ENCODE measurements at regions not wholly inside any gene's neighbourhood (a gene's known extent, or its start where the extent isn't known, plus 50 kb on each side); places are given as distances from the start of the nearest gene placed in this dataset.

- no peak overlapping the region for H2AFZ ChIP-seq (ENCODE audit: low read depth, low read length)
- no peaks in the 10 kb centered on the region for H3K79me2 ChIP-seq (ENCODE audit: control insufficient read depth, insufficient read depth, low read length)
- ChIA-PET POLR2A (no interaction called here), CTCF (ENCODE audit: low intra/inter-chr PET ratio) (no interaction called here)
- peaks cover 12 to 51% of the 10 kb centered on the region in 2 experiments; a peak in 4 of 5 replicates for H3K27me3 ChIP-seq (ENCODE audit: control insufficient read depth in 2 of 2, insufficient read depth in 2 of 2, low read length in 2 of 2)
- H4K20me1 ChIP-seq (replicated peaks; ENCODE audit: control insufficient read depth, insufficient read depth, low read length), result no peaks in the 10 kb centered on the region
- no peak for ATAC-seq
- no peak for DNase-seq (ENCODE audit: extremely low read depth in 1 of 4, low spot score in 3 of 4)
- no peaks in the 10 kb centered on the region for H3K36me3 ChIP-seq (ENCODE audit: control insufficient read depth, insufficient read depth, low read length)
- intact Hi-C loops (cut with micrococcal nuclease), result no loop called here
- no peak overlapping the region for H3K4me3 ChIP-seq
- 0% methylated on average over 13 of the region's 17 CpGs for WGBS (ENCODE audit: insufficient coverage, low coverage, missing lambda C conversion rate)
- no peaks in the 10 kb centered on the region for H3K9me1 ChIP-seq (ENCODE audit: control insufficient read depth, insufficient read depth, low read length)
- no TSS peak for BruUV-seq (replicated peaks)
- no peaks in the 10 kb centered on the region for H3K4me1 ChIP-seq (replicated peaks in 1 of 2; ENCODE audit: control insufficient read depth in 2 of 2, insufficient read depth in 2 of 2, low read length in 2 of 2)
- H3K27ac ChIP-seq (ENCODE audit: extremely low read depth, low read depth, low read length), result no peak overlapping the region
- H3K4me2 ChIP-seq (ENCODE audit: insufficient read depth, low read length), result no peak overlapping the region
- no peak for FAIRE-seq
- in situ Hi-C loops (cut with MboI), result no loop called here
- no peak overlapping the region for H3K9ac ChIP-seq (ENCODE audit: insufficient read depth in 1 of 2, low read depth in 2 of 2, low read length in 2 of 2)
- H3K9me3 ChIP-seq (replicated peaks; ENCODE audit: control insufficient read depth, insufficient read depth, low read depth, low read length), result no peaks in the 10 kb centered on the region
- no peak for TF ChIP-seq IRF2 (CRISPR knock-in tag; IDR thresholded peaks at IDR 0.05)
- TF ChIP-seq PHB (CRISPR knock-in tag; IDR thresholded peaks at IDR 0.05), result no peak
- TF ChIP-seq, protein P1, sequence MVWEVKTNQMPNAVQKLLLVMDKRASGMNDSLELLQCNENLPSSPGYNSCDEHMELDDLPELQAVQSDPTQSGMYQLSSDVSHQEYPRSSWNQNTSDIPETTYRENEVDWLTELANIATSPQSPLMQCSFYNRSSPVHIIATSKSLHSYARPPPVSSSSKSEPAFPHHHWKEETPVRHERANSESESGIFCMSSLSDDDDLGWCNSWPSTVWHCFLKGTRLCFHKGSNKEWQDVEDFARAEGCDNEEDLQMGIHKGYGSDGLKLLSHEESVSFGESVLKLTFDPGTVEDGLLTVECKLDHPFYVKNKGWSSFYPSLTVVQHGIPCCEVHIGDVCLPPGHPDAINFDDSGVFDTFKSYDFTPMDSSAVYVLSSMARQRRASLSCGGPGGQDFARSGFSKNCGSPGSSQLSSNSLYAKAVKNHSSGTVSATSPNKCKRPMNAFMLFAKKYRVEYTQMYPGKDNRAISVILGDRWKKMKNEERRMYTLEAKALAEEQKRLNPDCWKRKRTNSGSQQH (CRISPR knock-in tag; IDR thresholded peaks at IDR 0.05), result no peak
- TF ChIP-seq CHCHD3 (CRISPR knock-in tag; IDR thresholded peaks at IDR 0.05), result no peak
- no peak for TF ChIP-seq SAFB (IDR thresholded peaks at IDR 0.05; ENCODE audit: borderline replicate concordance, low read depth, low read length)
- no peak for TF ChIP-seq ZBTB49 (CRISPR knock-in tag; IDR thresholded peaks at IDR 0.05; ENCODE audit: borderline replicate concordance)
- TF ChIP-seq ZNF77 (CRISPR knock-in tag; IDR thresholded peaks at IDR 0.05), result no peak
- TF ChIP-seq HNRNPLL (IDR thresholded peaks at IDR 0.05; ENCODE audit: low read depth, low read length, poor library complexity, severe bottlenecking), result no peak
- TF ChIP-seq KAT8 (IDR thresholded peaks at IDR 0.05; ENCODE audit: low read depth), result no peak
These were observed 91.8 kb upstream of the ALDH1A3 start for GRCh38 chr15:100787567-100788417.

Data from K562 (cell line).